ENCODE measurements at regions not wholly inside any gene's neighbourhood (a gene's known extent, or its start where the extent isn't known, plus 50 kb on each side); places are given as distances from the start of the nearest gene placed in this dataset.

- no peak for DNase-seq
Observed at GRCh38 chr20:22744341-22745193, 160.2 kb upstream of the FOXA2 start.

- no peak for DNase-seq
Observed at GRCh38 chr20:22745194-22745500, 160.8 kb upstream of the FOXA2 start.

- no peak for DNase-seq
Observed at GRCh38 chr20:22746957-22747356, 162.6 kb upstream of the FOXA2 start.

GRCh38 chr20:22752324-22752723 is 168.0 kb upstream of the FOXA2 start:
- no peak for DNase-seq

GRCh38 chr20:22757424-22758183 is 173.2 kb upstream of the FOXA2 start:
- DNase-seq: no peak

GRCh38 chr20:22758815-22759214 is 174.4 kb upstream of the FOXA2 start:
- no peak for DNase-seq

GRCh38 chr20:22762576-22763256 is 178.3 kb upstream of the FOXA2 start:
- DNase-seq: no peak

GRCh38 chr20:22763257-22763906 is 179.0 kb upstream of the FOXA2 start:
- DNase-seq: no peak

- no peak for DNase-seq
Observed at GRCh38 chr20:22768266-22769178, 184.2 kb upstream of the FOXA2 start.

- DNase-seq: no peak
Observed at GRCh38 chr20:22770241-22770800, 185.9 kb upstream of the FOXA2 start.

GRCh38 chr20:22771706-22772105 is 187.3 kb upstream of the FOXA2 start:
- DNase-seq: no peak

- DNase-seq: no peak
Observed at GRCh38 chr20:22773344-22773743, 189.0 kb upstream of the FOXA2 start.

- no peak for DNase-seq
Observed at GRCh38 chr20:22775256-22775655, 190.9 kb upstream of the FOXA2 start.

GRCh38 chr20:22775671-22776139 is 191.3 kb upstream of the FOXA2 start:
- no peak for DNase-seq

GRCh38 chr20:22776369-22776768 is 192.0 kb upstream of the FOXA2 start:
- DNase-seq: no peak

- no peak for DNase-seq
Observed at GRCh38 chr20:22779878-22780277, 195.5 kb upstream of the FOXA2 start.

- no peak for DNase-seq
Observed at GRCh38 chr20:22781869-22782268, 197.5 kb upstream of the FOXA2 start.

GRCh38 chr20:22789676-22790075 is 205.3 kb upstream of the FOXA2 start:
- DNase-seq: no peak

GRCh38 chr20:22791396-22791795 is 207.0 kb upstream of the FOXA2 start:
- no peak for DNase-seq

GRCh38 chr20:22791877-22792525 is 207.6 kb upstream of the FOXA2 start:
- DNase-seq: no peak

- no peak for DNase-seq
Observed at GRCh38 chr20:22794200-22794599, 209.8 kb upstream of the FOXA2 start.
